ENCODE measurements at regions not wholly inside any gene's neighbourhood (a gene's known extent, or its start where the extent isn't known, plus 50 kb on each side); places are given as distances from the start of the nearest gene placed in this dataset.
"Not testable (repeated sequence)": the region's sequence is repeated elsewhere in the genome, so short reads cannot be mapped to it uniquely, and the experiment has no call there.

DNA sequence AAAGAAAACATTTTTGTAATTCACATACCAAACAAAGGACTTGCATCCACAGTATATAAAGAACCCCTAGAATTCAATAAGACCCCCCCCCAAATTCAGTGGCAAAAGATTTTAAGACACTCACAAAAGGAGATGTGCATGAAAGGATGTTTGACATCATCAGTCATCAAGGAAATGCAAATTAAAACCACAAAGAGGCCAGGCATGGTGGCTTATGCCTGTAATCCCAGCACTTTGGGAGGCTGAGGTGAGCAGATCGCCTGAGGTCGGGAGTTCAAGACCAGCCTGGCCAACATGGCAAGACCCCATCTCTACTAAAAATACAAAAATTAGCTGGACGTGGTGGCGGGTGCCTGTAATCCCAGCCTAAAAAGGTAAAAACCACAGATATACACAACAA is 61.3 kb downstream of the AIPL1 start:
- not testable (repeated sequence) for DNase-seq (ENCODE audit: low read depth)

DNA sequence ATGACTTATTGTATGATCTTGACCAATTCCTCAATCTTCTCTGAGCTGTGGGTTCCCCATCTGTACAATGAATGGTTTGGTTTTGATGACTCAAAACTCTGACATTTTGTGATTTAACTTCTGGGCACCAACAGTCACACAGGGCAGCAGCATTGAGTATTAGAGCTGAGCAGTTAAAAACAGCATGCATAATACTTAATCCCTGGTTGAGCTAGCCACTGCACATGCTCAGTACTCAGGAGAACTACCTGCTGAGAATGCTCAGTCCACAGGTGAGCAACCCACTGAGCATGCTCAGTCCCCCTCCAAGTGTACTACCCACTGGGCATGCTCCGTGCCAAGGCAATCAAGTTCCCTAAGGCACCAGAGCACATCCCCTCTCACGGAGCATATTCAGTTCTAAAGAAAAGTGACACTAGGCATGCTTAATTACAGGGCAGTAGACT is 68.7 kb downstream of the AIPL1 start:
- peak; percentile 33 for DNase-seq (ENCODE audit: low read depth)

DNA sequence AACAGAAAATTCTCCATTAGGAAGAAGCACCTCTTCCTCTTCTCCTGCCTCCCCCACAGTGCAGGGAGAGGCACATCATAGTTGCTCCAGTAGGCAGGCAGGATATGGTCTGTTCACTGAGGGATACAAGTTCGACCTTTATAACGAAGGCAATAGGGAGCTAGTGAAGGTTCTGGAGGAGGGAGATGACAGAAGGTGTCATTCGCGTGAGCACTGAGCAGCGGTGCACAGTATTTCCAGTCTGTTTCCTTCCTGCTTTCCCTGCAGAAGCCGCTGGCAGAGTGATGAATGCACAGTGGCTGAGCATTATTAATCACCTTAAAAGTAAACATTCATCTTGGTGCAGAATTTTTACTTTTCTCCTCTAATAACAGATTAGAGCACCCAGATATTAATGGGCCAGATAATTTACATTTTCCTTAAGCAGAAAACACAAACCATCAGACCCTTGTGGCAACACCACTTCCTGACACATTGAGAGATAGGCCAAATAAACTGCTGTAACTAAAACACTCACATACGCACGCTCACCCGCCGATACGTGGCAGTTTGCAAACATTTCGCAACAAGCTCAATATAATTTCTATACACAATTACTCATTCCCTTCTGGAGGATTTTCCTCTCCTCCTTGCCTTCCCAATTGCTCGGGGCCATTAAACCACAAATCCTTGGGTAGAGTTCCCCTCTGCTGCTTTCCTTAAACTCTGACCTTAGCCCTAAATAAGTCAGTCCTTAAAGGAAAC is 69.5 kb downstream of the AIPL1 start:
- DNase-seq (ENCODE audit: low read depth), result peak; percentile 32

DNA sequence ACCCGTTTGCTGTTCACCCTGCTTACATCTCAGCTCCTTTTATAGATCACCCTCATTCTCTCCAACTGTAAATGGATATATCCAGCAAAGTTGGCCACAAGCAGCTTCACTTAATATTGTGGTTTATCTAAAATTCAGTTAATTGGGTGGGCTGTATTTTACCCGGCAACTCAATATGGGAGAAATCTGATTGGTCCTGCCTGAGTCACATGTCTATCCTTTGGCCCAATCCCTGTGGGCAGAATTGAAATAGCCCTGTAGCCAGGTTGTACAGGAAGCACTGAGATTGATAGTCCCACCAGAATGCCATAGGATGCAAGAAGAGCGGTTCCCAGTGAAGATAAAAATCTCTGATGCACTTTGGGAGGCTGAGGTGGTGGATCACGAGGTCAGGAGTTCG is 73.2 kb downstream of the AIPL1 start:
- no peak for DNase-seq (ENCODE audit: low read depth)

DNA sequence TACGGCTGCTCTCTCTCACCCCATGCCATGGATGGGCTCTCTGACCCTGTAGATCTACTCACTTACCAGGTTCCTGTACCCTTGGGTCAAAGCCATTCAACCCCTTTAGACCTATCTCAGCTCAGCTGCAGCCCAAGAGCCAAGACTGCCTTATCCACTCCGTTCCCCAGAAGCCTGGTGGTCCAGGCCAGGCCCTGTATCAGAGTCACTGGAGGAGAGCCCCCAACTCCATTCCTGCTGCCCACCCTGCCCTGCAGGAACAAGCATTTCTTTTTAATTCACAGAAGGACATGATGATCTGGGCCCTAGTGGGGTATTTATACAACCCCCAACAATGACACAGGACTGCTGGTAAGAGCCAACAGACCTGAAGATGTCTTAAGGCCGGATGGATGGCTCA is 76.8 kb downstream of the AIPL1 start:
- no peak for DNase-seq (ENCODE audit: low read depth)

DNA sequence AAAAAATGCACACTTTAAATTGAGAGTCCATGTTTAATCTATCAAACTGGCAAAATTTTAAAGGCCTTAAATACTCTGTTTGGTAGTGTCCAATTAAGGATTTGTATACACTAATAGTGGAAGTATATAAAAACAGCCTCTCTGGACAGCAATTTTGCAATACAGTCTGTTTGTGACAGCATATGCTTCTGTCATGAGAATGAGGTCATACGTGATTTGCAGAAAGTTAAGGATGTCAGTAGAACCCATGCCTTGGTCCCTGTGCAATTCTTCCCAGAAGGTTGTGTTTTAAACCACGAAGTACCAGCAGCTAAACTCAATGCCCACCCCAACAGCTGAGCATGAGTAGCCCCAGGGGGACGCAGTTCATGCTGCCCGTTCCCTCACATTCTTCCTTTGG is 78.4 kb downstream of the AIPL1 start:
- no peak for DNase-seq (ENCODE audit: low read depth)

DNA sequence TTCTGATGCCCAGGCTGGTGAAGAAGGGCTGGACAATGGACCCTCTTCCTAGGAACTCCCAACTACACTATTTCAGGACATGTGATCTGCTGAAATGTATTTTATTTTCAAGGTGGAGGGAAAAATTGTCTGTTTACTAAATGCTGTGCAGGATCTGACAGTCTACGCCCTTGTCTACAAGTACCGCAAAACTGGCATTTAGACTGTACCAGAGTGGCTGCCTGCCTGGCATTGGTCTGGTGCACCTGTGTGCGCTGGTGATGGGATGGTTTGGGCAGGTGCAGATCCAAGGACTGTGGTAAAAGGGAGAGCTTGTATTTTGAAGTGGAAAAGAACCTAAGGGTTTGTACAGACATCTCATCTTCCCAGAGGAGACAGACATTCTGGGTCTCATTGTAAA is 79.7 kb downstream of the AIPL1 start:
- DNase-seq (ENCODE audit: low read depth), result no peak

DNA sequence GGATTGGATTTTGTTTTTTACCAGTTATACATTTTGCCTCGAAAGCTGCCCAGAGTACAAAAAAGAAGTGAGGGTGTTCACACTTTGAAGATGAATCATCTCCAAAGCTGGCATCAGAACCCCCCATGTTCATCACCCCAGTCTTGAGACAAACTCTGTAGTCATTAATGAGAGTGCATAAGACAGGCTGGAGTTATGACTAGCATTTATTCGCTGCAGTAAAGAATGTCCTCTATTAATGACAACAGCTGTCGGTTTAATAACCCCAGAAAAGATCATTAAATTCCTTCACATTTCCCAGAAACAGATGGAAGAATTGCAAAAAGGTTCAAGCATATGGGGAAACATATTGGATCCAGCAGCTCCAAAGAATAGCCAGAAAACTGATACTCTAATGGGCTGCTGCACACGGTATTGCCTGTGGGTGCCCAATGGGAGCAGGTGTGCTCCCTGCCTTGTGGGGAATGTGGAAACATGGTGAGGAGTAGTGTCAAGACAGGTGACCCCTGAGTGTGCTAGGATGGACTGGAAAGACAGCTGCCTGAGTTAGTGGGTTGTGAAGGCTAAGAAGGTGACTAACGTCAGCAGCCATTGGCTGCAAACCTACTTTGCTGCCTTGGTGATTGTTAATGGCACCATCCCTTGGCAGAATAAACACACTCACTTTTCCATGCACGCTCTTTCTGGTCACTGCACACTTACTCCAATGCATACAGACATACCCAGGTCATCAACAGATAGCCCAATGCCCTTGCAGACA is 81.9 kb downstream of the AIPL1 start:
- DNase-seq (ENCODE audit: low read depth), result no peak

DNA sequence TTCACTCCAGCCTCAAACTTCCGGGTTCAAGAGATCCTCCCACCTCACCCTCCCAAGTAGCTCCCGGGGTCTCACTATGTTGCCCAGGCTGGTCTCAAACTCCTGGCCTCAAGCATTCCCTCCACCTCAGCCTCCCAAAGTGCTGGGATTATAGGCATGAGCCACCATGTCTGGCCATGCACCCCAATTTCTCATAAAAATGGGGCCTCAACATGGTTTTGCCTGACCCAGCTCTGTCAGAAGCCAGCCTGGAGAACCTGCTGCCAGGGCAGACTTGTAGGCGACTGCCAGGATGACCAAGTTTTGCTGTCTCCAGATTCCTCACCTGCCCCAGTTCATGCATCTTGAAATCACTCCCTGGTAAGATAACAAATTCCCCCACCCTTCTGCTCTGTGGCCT is 82.9 kb downstream of the AIPL1 start:
- no peak for DNase-seq (ENCODE audit: low read depth)

DNA sequence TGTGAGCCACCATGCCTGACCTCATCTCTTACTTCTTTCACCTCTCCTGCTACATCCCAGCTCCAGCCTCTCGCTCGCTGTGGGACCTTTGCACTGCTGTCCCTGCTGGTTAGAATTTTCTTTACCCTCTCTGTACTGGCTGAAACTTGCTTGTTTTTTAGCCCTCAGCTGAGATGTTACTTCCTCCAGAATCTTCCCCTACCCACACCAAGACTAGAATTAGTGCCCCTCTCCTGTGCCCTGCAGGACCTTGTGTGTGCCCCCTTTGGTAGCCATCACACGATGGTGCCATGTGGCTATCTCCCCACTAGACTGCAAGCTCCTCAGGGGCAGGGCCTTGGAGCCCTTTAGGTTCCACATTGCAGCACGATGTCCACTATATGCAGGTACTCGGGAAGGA is 84.1 kb downstream of the AIPL1 start:
- no peak for DNase-seq (ENCODE audit: low read depth)

DNA sequence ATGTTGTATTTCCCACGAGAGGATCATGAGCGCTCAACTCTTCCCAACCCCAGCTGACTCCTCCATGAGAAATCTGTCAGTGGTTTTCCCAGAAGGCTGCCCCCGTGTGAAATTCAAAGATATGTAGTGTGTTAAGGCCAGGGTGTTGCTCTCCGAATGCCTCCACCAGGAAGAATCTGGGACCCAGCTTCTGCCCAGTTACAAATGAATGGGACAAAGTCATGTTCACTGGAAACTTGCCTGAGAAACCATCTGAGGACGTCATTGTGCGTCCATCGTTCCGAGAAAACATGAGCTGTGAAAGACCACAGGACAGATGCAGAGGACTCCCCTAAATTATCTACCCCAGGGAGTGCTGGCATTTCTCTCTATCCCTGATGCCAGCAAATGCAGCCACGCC is 86.0 kb downstream of the AIPL1 start:
- DNase-seq (ENCODE audit: low read depth), result no peak

DNA sequence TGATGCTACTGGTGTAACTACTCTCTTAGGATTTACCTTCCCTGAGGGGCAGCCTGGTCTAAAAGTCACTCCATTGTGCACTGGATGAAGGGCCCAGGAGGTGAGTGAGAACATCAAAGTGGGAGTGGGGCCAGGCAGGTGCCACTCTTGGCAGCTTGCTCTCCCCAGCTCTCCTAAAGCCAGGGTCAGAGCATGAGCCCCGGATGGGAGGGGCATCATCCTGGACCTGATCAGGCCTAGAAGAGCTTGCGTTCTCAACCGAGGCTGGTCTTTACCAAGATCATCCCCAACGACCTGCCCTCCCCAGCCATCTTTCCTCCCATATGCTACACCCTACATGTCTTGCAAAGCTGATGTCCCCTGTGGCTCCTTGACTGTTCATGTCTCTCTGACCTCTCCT is 87.1 kb downstream of the AIPL1 start:
- no peak for DNase-seq (ENCODE audit: low read depth)

DNA sequence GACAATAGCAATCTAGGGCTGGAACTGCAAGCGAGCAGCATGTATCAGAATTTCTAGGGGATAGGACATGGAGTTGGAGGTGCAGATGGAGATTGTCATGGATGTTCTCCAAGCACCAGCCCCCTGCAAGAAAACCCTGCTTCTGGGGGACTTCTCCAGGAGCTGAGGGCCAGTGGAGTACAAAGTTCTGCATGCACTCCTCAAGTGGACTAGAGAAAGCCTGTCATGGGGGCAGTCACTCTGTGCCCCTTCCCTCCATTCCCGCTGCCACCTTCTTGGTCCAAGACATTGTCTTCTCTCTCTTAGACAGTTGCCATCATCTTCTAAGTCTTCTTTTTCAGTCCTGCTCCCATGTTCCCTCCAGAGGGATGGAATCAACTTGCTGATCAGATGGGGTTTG is 87.9 kb downstream of the AIPL1 start:
- no peak for DNase-seq (ENCODE audit: low read depth)

DNA sequence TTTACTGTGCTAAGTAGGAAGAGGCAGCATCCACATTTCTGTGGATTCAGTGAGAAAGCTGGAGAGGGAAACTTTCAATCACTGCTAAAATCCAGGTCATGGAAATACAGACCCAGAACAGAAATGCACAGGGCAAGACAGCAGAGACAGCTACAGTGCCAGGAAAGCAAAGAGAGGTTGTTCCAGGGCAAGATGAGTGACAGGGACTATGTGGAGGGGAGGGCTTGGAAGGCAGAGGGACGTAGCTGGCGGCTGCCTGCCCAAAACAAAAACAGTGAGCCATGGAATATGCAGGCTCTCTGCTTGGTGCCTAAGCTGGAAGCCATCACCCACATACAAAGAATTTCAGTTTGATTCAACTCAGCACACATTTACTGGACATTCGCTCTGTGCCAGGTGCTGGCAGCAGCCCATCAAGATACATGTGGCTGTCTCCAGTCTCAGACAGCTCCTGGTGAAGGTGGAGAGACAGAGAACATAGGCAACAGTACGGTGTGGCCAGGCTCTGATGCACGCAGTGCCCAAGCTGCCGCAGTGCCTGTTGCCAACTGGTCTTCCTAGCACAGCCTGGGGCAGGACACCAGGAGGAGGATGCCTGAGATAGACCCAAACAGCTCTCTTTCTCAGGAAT is 88.7 kb downstream of the AIPL1 start:
- no peak for DNase-seq (ENCODE audit: low read depth)

DNA sequence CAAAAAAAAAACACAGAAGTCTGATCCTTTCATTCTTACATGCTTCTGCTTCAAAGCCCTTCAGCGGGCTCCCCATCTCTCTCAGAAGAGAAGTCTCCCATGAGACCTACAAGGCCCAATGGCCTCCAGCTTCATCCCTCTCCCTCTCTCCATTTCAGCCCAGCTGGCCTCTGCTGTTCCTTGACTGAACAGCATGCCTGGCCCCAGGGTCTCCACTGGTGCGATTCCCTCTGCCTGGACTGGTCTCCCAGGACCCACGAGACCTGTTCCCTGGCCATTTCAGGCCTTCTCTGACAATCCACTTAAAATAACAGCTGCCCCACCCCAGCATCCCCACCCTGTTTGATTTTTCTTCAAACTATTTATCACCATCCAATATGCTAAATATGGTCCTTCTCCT is 91.2 kb downstream of the AIPL1 start:
- DNase-seq (ENCODE audit: low read depth), result no peak

DNA sequence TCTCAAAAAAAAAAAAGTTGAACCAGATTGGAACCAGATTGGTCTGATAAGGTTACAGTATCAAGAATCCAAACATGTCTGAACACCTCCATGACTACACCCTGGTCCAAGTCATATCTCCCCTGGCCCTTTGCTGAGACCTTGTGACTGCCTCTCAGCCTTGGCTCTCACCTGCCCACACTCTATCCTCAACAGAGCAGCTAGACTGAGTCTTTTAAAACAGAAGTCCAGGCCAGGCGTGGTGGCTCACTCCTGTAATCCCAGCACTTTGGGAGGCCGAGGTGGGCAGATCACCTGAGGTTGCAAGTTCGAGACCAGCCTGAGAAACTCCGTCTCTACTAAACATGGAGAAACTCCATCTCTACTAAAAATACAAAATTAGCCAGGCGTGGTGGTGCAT is 91.7 kb downstream of the AIPL1 start:
- DNase-seq (ENCODE audit: low read depth), result no peak

DNA sequence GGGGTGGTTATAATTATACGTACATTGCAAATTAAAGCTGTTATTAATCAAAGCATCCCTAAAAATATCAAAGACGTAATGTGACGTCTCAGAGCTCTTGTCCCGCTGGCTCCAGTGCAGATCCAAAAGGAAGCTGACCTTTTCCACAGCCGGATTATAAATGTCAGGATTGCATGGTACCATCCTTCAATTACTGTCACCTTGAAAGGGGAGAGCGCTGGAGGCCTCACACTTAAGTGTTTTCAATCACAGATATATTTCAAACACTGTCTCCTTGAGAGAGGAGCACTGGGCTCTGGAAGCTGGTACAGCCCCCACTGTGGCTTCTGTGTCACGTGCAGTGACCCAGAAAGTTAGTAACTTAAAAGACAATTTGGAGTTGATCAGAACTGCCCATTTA is 94.2 kb downstream of the AIPL1 start:
- no peak for DNase-seq (ENCODE audit: low read depth)

DNA sequence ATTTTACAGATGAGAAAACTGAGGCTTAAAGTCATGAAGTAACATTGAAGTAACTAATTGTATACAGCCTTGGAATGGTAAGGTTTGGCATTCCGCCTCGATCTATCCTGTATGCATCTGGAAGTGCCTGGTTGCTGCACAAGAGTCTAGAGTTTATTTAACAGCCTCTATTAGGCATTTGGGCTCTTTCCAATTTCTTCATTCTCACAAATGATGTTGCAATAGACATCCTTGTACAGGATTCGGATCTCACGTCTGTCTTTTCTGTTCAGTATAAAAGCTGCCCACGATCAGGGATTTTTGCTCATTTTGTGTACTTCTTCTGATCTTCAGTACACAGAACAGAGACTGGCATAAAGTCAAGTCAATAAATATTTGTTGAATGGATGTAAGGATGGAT is 100.5 kb downstream of the AIPL1 start:
- no peak for DNase-seq (ENCODE audit: low read depth)

DNA sequence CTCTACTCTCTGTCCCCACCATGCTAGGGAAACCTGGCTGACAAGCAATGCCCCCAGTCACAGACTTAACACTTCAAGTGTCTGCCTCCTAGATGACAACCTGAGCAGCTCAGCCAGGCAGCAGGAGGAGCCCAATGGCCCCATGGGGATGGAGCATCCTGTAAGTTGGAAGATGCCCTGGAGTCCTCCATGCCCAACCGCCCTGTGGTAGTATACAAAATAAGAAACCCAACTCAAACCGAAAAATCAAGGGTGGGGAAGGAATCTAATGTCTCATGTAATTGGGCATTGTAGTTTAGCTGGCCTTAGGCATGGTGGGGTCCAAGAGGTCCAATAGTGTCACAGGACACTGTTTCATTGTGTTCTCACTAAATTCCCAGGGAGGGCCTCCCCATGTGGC is 104.0 kb downstream of the AIPL1 start:
- DNase-seq (ENCODE audit: low read depth), result no peak

DNA sequence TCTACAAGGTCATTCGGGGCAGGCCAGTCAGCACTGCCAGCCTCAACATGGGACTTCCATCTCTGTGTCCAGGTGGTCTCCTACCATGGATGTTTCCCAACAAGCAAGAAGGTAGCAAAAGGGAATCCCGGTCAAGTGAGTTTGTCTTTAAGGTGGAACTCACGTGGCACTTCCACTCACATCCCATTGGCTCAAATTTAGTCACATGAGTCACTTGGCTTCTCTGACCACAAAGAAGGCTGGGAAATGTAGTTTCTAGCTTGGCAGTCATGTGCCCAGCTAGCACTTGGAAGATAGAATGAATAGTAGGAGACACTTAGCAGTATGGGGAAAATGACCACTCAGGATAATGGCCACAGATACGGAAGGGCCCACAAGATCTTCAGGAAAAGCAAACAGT is 106.6 kb downstream of the AIPL1 start:
- peak; percentile 9 for DNase-seq (ENCODE audit: low read depth)

DNA sequence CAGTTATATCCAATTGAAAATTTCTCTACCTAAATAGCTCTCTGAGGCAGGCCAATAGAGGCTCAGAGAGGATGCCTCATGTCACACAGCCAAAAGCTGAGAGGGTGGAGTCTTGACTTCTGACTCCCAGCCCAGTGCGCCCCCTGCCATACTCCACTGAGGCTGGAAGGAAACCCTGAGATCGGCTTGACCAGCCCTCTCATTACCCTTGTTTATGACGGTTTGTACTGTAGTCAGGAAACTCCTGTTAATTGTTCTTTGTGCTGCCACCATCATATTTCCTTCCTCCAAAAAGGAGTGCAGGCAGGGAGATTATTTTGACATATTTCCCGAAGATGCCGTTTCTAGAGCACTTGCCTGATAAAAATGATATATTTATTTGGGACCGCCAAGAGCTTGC is 107.9 kb downstream of the AIPL1 start:
- no peak for DNase-seq (ENCODE audit: low read depth)

DNA sequence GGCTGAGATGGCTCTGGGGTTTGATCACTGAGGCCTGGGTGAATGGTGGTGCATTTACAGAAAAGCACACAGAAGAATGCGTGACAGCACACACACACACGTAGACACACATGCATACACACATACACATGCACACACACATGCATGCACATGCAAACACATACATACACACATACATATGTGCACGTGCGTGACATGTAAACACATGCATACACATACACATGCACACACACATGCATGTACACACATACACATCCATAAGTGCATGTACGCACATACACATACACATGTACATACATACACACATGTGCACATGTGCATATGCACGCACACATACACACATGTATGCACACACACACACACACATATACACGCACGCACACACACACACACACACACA is 108.4 kb downstream of the AIPL1 start:
- DNase-seq (ENCODE audit: low read depth), result no peak

DNA sequence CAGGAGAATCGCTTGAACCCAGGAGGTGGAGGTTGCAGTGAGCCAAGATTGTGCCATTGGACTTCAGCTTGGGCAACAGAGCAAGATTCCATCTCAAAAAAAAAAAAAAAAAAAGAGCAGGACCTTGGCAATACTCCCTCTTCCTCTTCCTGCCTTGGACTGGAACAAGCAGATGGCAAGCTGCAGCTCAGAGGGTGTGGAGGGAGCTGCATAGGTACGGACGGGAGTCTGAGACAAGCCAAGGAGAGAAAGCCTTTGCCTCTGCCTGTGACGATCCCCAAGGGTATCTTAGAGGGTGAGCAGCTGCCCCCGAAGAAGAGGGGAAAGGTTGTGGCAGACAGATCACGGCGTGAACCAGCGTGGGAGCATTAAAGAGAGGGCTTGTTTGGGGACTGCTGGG is 109.2 kb downstream of the AIPL1 start:
- no peak for DNase-seq (ENCODE audit: low read depth)

All from HT1080 (cell line).